ENCODE measurements at regions not wholly inside any gene's neighbourhood (a gene's known extent, or its start where the extent isn't known, plus 50 kb on each side); places are given as distances from the start of the nearest gene placed in this dataset.

DNA sequence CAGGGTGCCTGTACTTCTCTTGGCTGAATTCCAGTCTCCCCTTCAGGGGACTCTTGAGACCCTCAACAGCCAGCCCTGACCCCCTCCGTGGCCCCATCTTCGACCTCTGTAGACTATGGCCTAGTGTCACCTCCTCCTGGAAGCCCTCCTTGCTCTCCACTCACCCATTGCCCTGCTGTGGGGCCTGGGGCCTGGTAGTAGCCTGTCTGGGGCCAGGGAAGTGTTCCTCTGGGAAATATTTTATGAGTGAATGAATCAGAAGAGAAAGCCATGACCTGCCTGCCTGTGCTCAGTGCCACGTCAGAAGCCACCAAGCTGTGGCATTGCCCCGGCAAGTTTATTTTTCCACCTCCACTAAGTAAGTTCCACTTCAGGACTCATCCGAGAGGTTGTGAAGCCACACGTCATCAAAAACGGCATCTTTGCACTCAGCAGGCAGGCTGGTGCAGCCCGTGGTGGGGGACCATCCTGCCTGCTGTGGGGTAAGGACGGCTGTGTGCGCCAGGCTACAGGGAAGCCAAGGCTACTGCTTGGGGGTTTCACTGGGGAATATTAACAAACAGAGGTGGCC is 59.6 kb upstream of the PPARA start:
- TF ChIP-seq, protein P1, sequence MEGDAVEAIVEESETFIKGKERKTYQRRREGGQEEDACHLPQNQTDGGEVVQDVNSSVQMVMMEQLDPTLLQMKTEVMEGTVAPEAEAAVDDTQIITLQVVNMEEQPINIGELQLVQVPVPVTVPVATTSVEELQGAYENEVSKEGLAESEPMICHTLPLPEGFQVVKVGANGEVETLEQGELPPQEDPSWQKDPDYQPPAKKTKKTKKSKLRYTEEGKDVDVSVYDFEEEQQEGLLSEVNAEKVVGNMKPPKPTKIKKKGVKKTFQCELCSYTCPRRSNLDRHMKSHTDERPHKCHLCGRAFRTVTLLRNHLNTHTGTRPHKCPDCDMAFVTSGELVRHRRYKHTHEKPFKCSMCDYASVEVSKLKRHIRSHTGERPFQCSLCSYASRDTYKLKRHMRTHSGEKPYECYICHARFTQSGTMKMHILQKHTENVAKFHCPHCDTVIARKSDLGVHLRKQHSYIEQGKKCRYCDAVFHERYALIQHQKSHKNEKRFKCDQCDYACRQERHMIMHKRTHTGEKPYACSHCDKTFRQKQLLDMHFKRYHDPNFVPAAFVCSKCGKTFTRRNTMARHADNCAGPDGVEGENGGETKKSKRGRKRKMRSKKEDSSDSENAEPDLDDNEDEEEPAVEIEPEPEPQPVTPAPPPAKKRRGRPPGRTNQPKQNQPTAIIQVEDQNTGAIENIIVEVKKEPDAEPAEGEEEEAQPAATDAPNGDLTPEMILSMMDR (IDR thresholded peaks at IDR 0.05; ENCODE audit: unreplicated experiment in 3 of 3): no peak
- H3K4me3 Mint-ChIP-seq: no peak overlapping the region
- no peak overlapping the region for H3K27ac Mint-ChIP-seq
- no peaks in the 10 kb centered on the region for H3K9me3 Mint-ChIP-seq
- H3K27me3 Mint-ChIP-seq (ENCODE audit: low read depth): peaks cover 4% of the 10 kb centered on the region
- H3K36me3 Mint-ChIP-seq (ENCODE audit: low read depth): no peaks in the 10 kb centered on the region
- H3K4me1 Mint-ChIP-seq: peaks cover 33% of the 10 kb centered on the region

DNA sequence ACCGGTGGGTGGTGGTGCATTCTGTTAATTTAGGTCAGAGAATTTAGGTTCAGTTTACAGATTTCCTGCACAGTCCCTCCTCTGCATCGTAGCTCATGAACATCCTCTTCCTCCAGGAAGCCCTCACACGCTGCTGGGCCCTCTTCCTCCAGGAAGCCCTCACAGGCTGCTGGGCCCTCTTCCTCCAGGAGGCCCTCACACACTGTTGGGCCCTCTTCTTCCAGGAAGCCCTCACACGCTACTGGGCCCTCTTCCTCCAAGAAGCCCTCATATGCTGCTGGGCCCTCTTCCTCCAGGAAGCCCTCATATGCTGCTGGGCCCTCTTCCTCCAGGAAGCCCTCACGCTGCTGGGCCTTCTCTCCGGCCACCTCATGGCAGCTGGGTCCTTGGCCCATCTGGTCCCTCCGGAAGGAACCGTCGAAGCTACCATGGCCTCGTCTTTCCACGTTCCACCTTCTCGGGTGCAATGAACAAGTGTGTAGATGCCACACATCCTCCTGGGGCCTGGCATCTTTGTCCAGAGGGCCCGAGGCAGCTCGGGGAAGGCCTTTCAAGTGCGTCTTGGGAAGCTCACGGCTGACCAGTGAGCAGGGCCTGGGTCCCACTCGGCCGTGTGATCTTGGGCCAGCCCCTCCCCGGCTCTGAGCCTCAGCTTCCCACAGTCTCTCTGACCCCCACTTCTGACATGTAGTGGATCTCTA is 58.9 kb upstream of the PPARA start:
- Mint-ChIP-seq H3K36me3 (ENCODE audit: low read depth) (no peaks in the 10 kb centered on the region), H3K4me1 (peaks cover 33% of the 10 kb centered on the region), H3K4me3 (no peak overlapping the region), H3K27me3 (ENCODE audit: low read depth) (peaks cover 4% of the 10 kb centered on the region), H3K9me3 (no peaks in the 10 kb centered on the region), H3K27ac (no peak overlapping the region)
- TF ChIP-seq, protein P1 (IDR thresholded peaks at IDR 0.05; ENCODE audit: unreplicated experiment in 3 of 3): no peak

DNA sequence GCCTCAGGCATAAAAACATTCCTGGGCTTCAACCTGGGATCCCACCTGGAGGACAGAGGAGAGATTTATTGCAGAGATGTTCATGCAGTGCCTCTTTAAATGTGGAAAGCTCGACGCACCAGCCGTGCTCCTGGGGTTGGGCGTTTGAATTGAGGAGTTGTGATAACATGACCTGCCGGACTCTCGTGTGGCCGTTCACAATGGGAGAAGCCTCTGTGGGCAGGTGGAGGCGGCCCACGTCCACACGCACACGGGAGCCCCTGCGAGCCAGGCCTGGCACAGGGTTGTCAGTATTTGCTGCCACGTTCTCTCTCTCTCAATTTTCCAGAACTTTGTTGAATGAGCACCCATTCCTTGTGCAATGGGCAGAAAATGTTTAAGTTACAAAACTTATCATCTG is 58.3 kb upstream of the PPARA start:
- H3K27ac Mint-ChIP-seq: peak overlapping the region in 1 of 3 experiments; percentile 37
- H3K36me3 Mint-ChIP-seq (ENCODE audit: low read depth): no peaks in the 10 kb centered on the region
- H3K9me3 Mint-ChIP-seq: no peaks in the 10 kb centered on the region
- H3K4me1 Mint-ChIP-seq: peaks cover 27% of the 10 kb centered on the region
- H3K27me3 Mint-ChIP-seq (ENCODE audit: low read depth): peaks cover 4% of the 10 kb centered on the region
- TF ChIP-seq, protein P1 (IDR thresholded peaks at IDR 0.05; ENCODE audit: unreplicated experiment in 3 of 3): no peak
- H3K4me3 Mint-ChIP-seq: no peak overlapping the region

DNA sequence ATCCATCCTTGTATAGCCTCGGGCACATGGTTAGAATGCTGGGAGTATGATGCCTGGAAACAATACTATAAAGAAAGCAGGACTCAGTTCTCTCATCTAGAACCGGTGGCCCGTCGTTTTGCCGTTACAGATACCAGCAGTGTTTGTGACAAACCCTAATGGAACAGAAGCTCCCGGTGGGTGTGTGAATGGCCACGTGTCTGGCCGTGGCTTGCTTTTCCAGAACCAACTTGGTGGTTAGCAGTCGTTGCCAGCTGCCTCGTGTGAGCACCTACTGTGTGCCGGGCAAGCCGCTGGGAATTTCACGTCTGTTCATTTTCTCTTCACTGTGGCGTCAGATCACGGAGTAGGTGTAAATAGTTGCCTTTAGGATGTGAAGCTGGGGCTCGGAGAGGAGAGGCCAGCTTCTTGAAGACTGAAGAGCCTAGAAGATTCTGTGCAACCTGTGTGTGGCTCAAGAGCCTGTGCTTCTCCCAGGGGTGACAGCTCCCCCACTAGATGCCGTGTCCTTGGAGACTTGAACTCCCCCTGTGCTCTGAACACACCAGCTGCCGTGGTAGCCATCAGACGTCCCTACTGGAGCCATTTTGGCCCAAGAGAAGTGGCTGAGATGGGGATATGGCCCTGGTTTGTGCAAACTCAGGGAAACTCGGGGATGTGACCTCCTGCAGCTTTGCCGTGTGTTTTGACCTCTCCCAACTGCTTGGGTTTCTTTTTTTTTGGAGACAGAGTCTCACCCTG is 57.5 kb upstream of the PPARA start:
- Mint-ChIP-seq H3K9me3 (no peaks in the 10 kb centered on the region), H3K27me3 (ENCODE audit: low read depth) (peaks cover 4% of the 10 kb centered on the region), H3K27ac (peak overlapping the region in 1 of 3 experiments; percentile 37), H3K4me1 (peaks cover 26% of the 10 kb centered on the region), H3K36me3 (ENCODE audit: low read depth) (no peaks in the 10 kb centered on the region), H3K4me3 (no peak overlapping the region)
- TF ChIP-seq, protein P1 (IDR thresholded peaks at IDR 0.05; ENCODE audit: unreplicated experiment in 3 of 3): no peak

DNA sequence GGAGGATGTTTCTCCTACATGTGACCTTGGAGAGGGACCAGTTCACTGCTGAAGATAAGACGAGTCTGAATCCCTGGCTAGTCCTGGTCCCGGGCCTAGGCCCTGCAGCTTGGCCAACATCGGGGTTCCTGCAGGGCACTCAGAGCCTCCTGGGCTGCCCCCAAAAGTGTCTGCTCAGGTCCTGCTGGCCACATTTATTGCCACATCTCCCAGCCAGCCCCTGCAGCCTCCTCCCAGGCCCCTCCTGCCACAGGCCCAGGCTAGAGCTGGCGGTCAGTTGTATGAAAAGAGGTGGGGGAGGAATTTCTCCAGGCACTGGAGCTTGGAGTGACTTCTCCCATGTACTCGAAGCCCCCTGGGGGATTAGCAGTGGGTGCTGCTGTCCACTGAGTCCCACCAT is 56.5 kb upstream of the PPARA start:
- H3K9me3 Mint-ChIP-seq: no peaks in the 10 kb centered on the region
- H3K4me3 Mint-ChIP-seq: no peak overlapping the region
- TF ChIP-seq, protein P1 (IDR thresholded peaks at IDR 0.05; ENCODE audit: unreplicated experiment in 3 of 3): no peak
- no peaks in the 10 kb centered on the region for H3K36me3 Mint-ChIP-seq (ENCODE audit: low read depth)
- peaks cover 4% of the 10 kb centered on the region for H3K27me3 Mint-ChIP-seq (ENCODE audit: low read depth)
- no peak overlapping the region for H3K27ac Mint-ChIP-seq
- H3K4me1 Mint-ChIP-seq: peaks cover 21% of the 10 kb centered on the region

Measured in nephron (organoid).